B cell (primary cell): ENCODE measurements at regions not wholly inside any gene's neighbourhood (a gene's known extent, or its start where the extent isn't known, plus 50 kb on each side); places are given as distances from the start of the nearest gene placed in this dataset.

Source experiments
- ATAC-seq: fragments of 200-7000 bp; cut with Tn5 transposase; one replicate; pipeline ENCODE4 v1.10.0; 2021; ENCODE audit warnings: low read depth, mild to moderate bottlenecking, moderate number of reproducible peaks, moderate library complexity
- CTCF ChIA-PET: fragments of 350-600 bp; sonication (Branson Sonifier 250); formaldehyde crosslinking; loops from one replicate; lab custom pipeline; 2021; ENCODE audit warnings: antibody characterized with exemption, inconsistent platforms; lab: Charles Lee
- POLR2A ChIA-PET: fragments of 350-600 bp; sonication (Branson Sonifier 250); formaldehyde crosslinking; loops from one replicate; lab custom pipeline; 2021; ENCODE audit warnings: antibody characterized with exemption; lab: Charles Lee
- DNase-seq: peaks from one replicate; pipeline ENCODE4 v3.0.0; 2013
- H2AFZ ChIP-seq: 2 replicates; pipeline ENCODE4 v1.6.1; 2012; ENCODE audit warnings: mild to moderate bottlenecking, low read depth, low read length; ENCODE audit not compliant: insufficient read depth, poor library complexity, severe bottlenecking
- H3K27ac ChIP-seq, 2 donors: 1 replicate in 1 of 2; 2 replicates in 1 of 2; pipeline ENCODE4 v1.5.1; 2012 to 2013; ENCODE audit warnings: low read length in 2 of 2, mild to moderate bottlenecking in 2 of 2, moderate library complexity in 1 of 2
- H3K27me3 ChIP-seq, 4 experiments: fragments of 200-600 bp in 1 of 4; sonication (generic) in 1 of 4; replicated peaks in 1 of 4; 1 replicate in 2 of 4; 2 replicates in 2 of 4; pipeline versions ENCODE4 v1.6.1 to v1.7.0; 2013 to 2016; ENCODE audit warnings: low read length in 3 of 4, mild to moderate bottlenecking in 2 of 4, mixed read lengths in 1 of 4, moderate library complexity in 1 of 4; ENCODE audit not compliant: insufficient read depth in 4 of 4, control insufficient read depth in 3 of 4; ENCODE audit errors: control extremely low read depth in 1 of 4
- H3K36me3 ChIP-seq, 2 experiments: replicated peaks in 1 of 2; 1 replicate in 1 of 2; 2 replicates in 1 of 2; pipeline versions ENCODE4 v1.6.1 to v1.7.1; 2013; ENCODE audit warnings: low read length in 1 of 2; ENCODE audit not compliant: insufficient read depth in 2 of 2, control insufficient read depth in 1 of 2; ENCODE audit errors: control extremely low read depth in 1 of 2, extremely low read depth in 1 of 2
- H3K4me1 ChIP-seq, 2 donors: fragments of 200-600 bp in 1 of 2; sonication (generic) in 1 of 2; 1 replicate in 1 of 2; 2 replicates in 1 of 2; pipeline versions ENCODE4 v1.5.1 to v1.6.1; 2013 to 2017; ENCODE audit warnings: low read length in 2 of 2; ENCODE audit not compliant: control insufficient read depth in 2 of 2, insufficient read depth in 2 of 2
- H3K4me2 ChIP-seq: replicated peaks from 2 replicates; pipeline ENCODE3; 2012; ENCODE audit warnings: mild to moderate bottlenecking, low read depth, low read length; ENCODE audit not compliant: poor library complexity, severe bottlenecking
- H3K4me3 ChIP-seq, 5 experiments: fragments of 200-600 bp in 1 of 5; sonication (generic) in 1 of 5; 1 replicate in 3 of 5; 2 replicates in 2 of 5; pipeline versions ENCODE4 v1.5.1 to v1.7.0; 2011 to 2016; ENCODE audit warnings: low read length in 4 of 5, mild to moderate bottlenecking in 4 of 5, low read depth in 2 of 5, control low read depth in 1 of 5, moderate library complexity in 1 of 5; ENCODE audit not compliant: insufficient read depth in 1 of 5; ENCODE audit errors: control extremely low read depth in 1 of 5, extremely low read depth in 1 of 5
- H3K79me2 ChIP-seq: fragments of 200-600 bp; sonication (generic); one replicate; pipeline ENCODE4 v1.6.0; 2016; ENCODE audit warnings: low read length; ENCODE audit not compliant: control insufficient read depth, insufficient read depth
- H3K9ac ChIP-seq: fragments of 200-600 bp; sonication (generic); 2 replicates; pipeline ENCODE4 v1.6.1; 2017; ENCODE audit warnings: mild to moderate bottlenecking, low read length, moderate library complexity
- H3K9me3 ChIP-seq, 3 donors: one replicate each; pipeline versions ENCODE4 v1.6.1 to v1.7.1; 2013; ENCODE audit warnings: low read length in 2 of 3; ENCODE audit not compliant: control insufficient read depth in 2 of 3, insufficient read depth in 1 of 3; ENCODE audit errors: control extremely low read depth in 1 of 3
- H4K20me1 ChIP-seq: 2 replicates; pipeline ENCODE4 v1.6.0; 2012; ENCODE audit warnings: mild to moderate bottlenecking, low read length; ENCODE audit not compliant: insufficient read depth, control insufficient read depth, poor library complexity, severe bottlenecking
- H3K27ac Mint-ChIP-seq: one replicate; pipeline ENCODE4 v1.8.0; 2021; ENCODE audit warnings: mixed read lengths
- H3K27me3 Mint-ChIP-seq: one replicate; pipeline ENCODE4 v1.8.0; 2021; ENCODE audit warnings: mixed read lengths
- H3K4me1 Mint-ChIP-seq: one replicate; pipeline ENCODE4 v1.8.0; 2021; ENCODE audit warnings: mixed read lengths
- H3K4me3 Mint-ChIP-seq: one replicate; pipeline ENCODE4 v1.8.0; 2021; ENCODE audit warnings: mixed read lengths
- H3K9me3 Mint-ChIP-seq: one replicate; pipeline ENCODE4 v1.8.0; 2022; ENCODE audit warnings: mixed read lengths; ENCODE audit not compliant: insufficient read depth
- EZH2 ChIP-seq: IDR thresholded peaks from 2 replicates; pipeline ENCODE4 v1.6.1; 2012; ENCODE audit warnings: borderline replicate concordance, low read depth, mild to moderate bottlenecking, moderate library complexity, low read length; ENCODE audit not compliant: insufficient read depth, poor library complexity, severe bottlenecking
- WGBS: methylation state at CpG from one replicate; pipeline ENCODE4 v1.1.5; 2013; ENCODE audit warnings: missing lambda C conversion rate; ENCODE audit not compliant: insufficient coverage; 5-methylcytosine and 5-hydroxymethylcytosine counted together
- intact Hi-C: fragments of 100-400 bp; cut with micrococcal nuclease; formaldehyde crosslinking; loops from one replicate; pipeline ENCODE4 v1.10.0; 2022
- TF ChIP-seq, protein P1 (sequence below): fragments of 200-600 bp; IDR thresholded peaks from one replicate; pipeline ENCODE4 v1.8.0; 2022; ENCODE audit warnings: antibody characterized with exemption, mild to moderate bottlenecking

DNA sequence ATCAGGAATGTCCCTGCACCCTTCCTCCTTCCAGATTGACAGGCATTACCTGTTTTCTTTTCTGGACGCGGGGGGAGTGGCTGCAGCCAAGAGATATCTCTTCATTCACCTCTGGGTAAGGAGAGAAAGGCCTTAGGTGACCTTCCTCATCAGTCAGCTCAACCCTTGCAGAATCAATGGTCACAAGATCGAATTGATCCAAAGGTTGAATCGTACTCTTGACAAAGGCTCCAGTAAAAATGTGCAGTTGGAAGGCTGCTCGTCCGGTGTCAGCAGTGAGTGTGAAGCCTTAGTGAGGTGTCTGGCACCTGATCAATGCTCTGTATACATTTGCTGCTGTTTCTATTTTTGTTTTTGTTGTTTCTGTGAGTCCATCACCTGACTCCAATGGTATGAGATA is 282.6 kb upstream of the AJAP1 start:
- H3K4me1 Mint-ChIP-seq, result no peaks in the 10 kb centered on the region
- no peak for ATAC-seq
- POLR2A ChIA-PET, result no interaction called here
- CTCF ChIA-PET, result no interaction called here
- H3K4me1 ChIP-seq, result no peaks in the 10 kb centered on the region
- H3K27ac ChIP-seq, result no peak overlapping the region
- H3K4me2 ChIP-seq, result no peak overlapping the region
- H3K27ac Mint-ChIP-seq, result no peak overlapping the region
- H3K4me3 ChIP-seq, result no peak overlapping the region
- no peaks in the 10 kb centered on the region for H4K20me1 ChIP-seq
- H3K9me3 ChIP-seq, result no peaks in the 10 kb centered on the region
- H3K27me3 Mint-ChIP-seq, result peaks cover 4% of the 10 kb centered on the region
- H3K27me3 ChIP-seq, result peaks cover 0 to 4% (median 1%) of the 10 kb centered on the region in 4 experiments
- WGBS, result 95% methylated on average over 4 of the region's 6 CpGs
- H3K79me2 ChIP-seq, result no peaks in the 10 kb centered on the region
- H3K9ac ChIP-seq, result no peak overlapping the region
- no peak overlapping the region for H3K4me3 Mint-ChIP-seq
- H3K36me3 ChIP-seq, result no peaks in the 10 kb centered on the region
- no peak overlapping the region for H2AFZ ChIP-seq
- no peak for DNase-seq
- peaks cover 7% of the 10 kb centered on the region for H3K9me3 Mint-ChIP-seq
- TF ChIP-seq, protein P1, sequence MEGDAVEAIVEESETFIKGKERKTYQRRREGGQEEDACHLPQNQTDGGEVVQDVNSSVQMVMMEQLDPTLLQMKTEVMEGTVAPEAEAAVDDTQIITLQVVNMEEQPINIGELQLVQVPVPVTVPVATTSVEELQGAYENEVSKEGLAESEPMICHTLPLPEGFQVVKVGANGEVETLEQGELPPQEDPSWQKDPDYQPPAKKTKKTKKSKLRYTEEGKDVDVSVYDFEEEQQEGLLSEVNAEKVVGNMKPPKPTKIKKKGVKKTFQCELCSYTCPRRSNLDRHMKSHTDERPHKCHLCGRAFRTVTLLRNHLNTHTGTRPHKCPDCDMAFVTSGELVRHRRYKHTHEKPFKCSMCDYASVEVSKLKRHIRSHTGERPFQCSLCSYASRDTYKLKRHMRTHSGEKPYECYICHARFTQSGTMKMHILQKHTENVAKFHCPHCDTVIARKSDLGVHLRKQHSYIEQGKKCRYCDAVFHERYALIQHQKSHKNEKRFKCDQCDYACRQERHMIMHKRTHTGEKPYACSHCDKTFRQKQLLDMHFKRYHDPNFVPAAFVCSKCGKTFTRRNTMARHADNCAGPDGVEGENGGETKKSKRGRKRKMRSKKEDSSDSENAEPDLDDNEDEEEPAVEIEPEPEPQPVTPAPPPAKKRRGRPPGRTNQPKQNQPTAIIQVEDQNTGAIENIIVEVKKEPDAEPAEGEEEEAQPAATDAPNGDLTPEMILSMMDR, result no peak
- TF ChIP-seq EZH2, result no peak
- intact Hi-C loops, result no loop called here

DNA sequence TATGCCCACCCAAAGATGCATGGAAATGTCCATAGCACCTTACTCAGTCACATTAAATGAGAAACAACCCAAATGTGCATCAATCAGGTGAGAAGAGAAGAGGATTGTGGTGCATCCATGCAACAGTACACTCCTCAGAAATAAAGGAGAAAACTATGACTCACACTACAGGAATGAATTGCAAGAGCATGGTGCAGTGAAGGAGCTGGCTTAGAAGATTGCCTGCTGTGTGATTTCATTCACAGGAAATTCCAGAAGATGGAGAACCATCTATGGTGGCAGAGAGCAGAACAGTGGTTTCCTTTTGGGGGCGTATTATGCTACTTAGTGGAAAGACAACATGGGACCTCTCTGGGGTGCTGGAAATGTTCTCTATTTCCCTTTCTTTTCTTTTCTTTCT is 278.6 kb upstream of the AJAP1 start:
- ChIA-PET CTCF (interaction anchor here (0.7 kb wide), 1 partner anchor 952 kb away, joined by 3 read pairs; no protein-coding TSS in a partner anchor), POLR2A (no interaction called here)
- H3K9ac ChIP-seq, result no peak overlapping the region
- no peaks in the 10 kb centered on the region for H3K36me3 ChIP-seq
- no peak overlapping the region for H3K27ac ChIP-seq
- H3K4me3 ChIP-seq, result no peak overlapping the region
- no CpG with 5 or more reads among the region's 1 CpG for WGBS
- H3K27me3 ChIP-seq, result peaks cover 0 to 3% (median 0%) of the 10 kb centered on the region in 4 experiments
- H3K27ac Mint-ChIP-seq, result no peak overlapping the region
- no peak overlapping the region for H3K4me2 ChIP-seq
- H3K27me3 Mint-ChIP-seq, result peaks cover 4% of the 10 kb centered on the region
- H3K4me1 Mint-ChIP-seq, result no peaks in the 10 kb centered on the region
- TF ChIP-seq, protein P1, result no peak
- TF ChIP-seq EZH2, result no peak
- H3K79me2 ChIP-seq, result no peaks in the 10 kb centered on the region
- H3K9me3 ChIP-seq, result peaks cover 0 to 6% (median 3%) of the 10 kb centered on the region in 3 donors
- no peak for ATAC-seq
- H2AFZ ChIP-seq, result no peak overlapping the region
- no peak for DNase-seq
- H3K4me3 Mint-ChIP-seq, result no peak overlapping the region
- no peaks in the 10 kb centered on the region for H3K4me1 ChIP-seq
- intact Hi-C loops, result no loop called here
- H4K20me1 ChIP-seq, result no peaks in the 10 kb centered on the region
- H3K9me3 Mint-ChIP-seq, result peaks cover 7% of the 10 kb centered on the region
